ENCODE measurements at regions not wholly inside any gene's neighbourhood (a gene's known extent, or its start where the extent isn't known, plus 50 kb on each side); places are given as distances from the start of the nearest gene placed in this dataset.

GRCh38 chr10:118867768-118868167 lies 113.0 kb upstream of the CACUL1 start:
- dilution Hi-C loops (cut with MboI; ENCODE audit: extremely low pct_ligation_motif_present, low sequenced_read_pairs) = no loop called here
- H3K36me3 ChIP-seq (ENCODE audit: control insufficient read depth in 2 of 2, extremely low read depth in 1 of 2, insufficient read depth in 2 of 2, low read length in 2 of 2) = no peaks in the 10 kb centered on the region
- H3K79me2 ChIP-seq (ENCODE audit: control insufficient read depth, insufficient read depth, low read length) = no peaks in the 10 kb centered on the region
- H3K4me2 ChIP-seq (ENCODE audit: control insufficient read depth, extremely low read depth, insufficient read depth, low read depth, low read length) = no peak overlapping the region
- FAIRE-seq (no peak), DNase-seq (ENCODE audit: low read depth, low spot score) (no peak)
- no peaks in the 10 kb centered on the region for H3K9me3 ChIP-seq (ENCODE audit: control insufficient read depth, low read depth, low read length)
- H3K27ac ChIP-seq (ENCODE audit: control insufficient read depth, insufficient read depth, low read length) = no peak overlapping the region
- no peak overlapping the region for H3K9ac ChIP-seq (ENCODE audit: control insufficient read depth, extremely low read depth, insufficient read depth, low read length)
- no peak for TF ChIP-seq CTCF (optimal IDR thresholded peaks at IDR 0.05 in 1 of 3, IDR thresholded peaks at IDR 0.05 in 1 of 3, conservative IDR thresholded peaks at IDR 0.05 in 1 of 3; ENCODE audit: extremely low read depth in 1 of 3, insufficient read depth in 2 of 3, low read length in 3 of 3)
- no peaks in the 10 kb centered on the region for H4K20me1 ChIP-seq (ENCODE audit: control insufficient read depth, extremely low read depth, insufficient read depth, low read length)
- H3K4me3 ChIP-seq (ENCODE audit: control insufficient read depth in 2 of 3, extremely low read depth in 1 of 3, insufficient read depth in 2 of 3, low read depth in 1 of 3, low read length in 3 of 3) = no peak overlapping the region
- H3K4me1 ChIP-seq (ENCODE audit: control insufficient read depth, extremely low read depth, insufficient read depth, low read length) = peaks cover 18% of the 10 kb centered on the region
- no peaks in the 10 kb centered on the region for H3K27me3 ChIP-seq (ENCODE audit: control insufficient read depth, extremely low read depth, insufficient read depth, low read length)
- no peaks in the 10 kb centered on the region for H3K9me1 ChIP-seq (ENCODE audit: control insufficient read depth, extremely low read depth, insufficient read depth, low read length)
- no peak overlapping the region for H2AFZ ChIP-seq (ENCODE audit: control insufficient read depth, low read length)

GRCh38 chr10:118868589-118868988 lies 113.8 kb upstream of the CACUL1 start:
- no peak for TF ChIP-seq CTCF (optimal IDR thresholded peaks at IDR 0.05 in 1 of 3, IDR thresholded peaks at IDR 0.05 in 1 of 3, conservative IDR thresholded peaks at IDR 0.05 in 1 of 3; ENCODE audit: extremely low read depth in 1 of 3, insufficient read depth in 2 of 3, low read length in 3 of 3)
- TF ChIP-seq EZH2 (IDR thresholded peaks at IDR 0.05; ENCODE audit: low read length) = no peak
- Histone ChIP-seq H3K4me2 (ENCODE audit: control insufficient read depth, extremely low read depth, insufficient read depth, low read depth, low read length) (no peak overlapping the region), H3K4me1 (ENCODE audit: control insufficient read depth, extremely low read depth, insufficient read depth, low read length) (peaks cover 24% of the 10 kb centered on the region), H4K20me1 (ENCODE audit: control insufficient read depth, extremely low read depth, insufficient read depth, low read length) (no peaks in the 10 kb centered on the region), H3K9ac (ENCODE audit: control insufficient read depth, extremely low read depth, insufficient read depth, low read length) (no peak overlapping the region), H3K27me3 (ENCODE audit: control insufficient read depth, extremely low read depth, insufficient read depth, low read length) (no peaks in the 10 kb centered on the region), H3K9me3 (ENCODE audit: control insufficient read depth, low read depth, low read length) (no peaks in the 10 kb centered on the region), H3K79me2 (ENCODE audit: control insufficient read depth, insufficient read depth, low read length) (no peaks in the 10 kb centered on the region), H3K9me1 (ENCODE audit: control insufficient read depth, extremely low read depth, insufficient read depth, low read length) (no peaks in the 10 kb centered on the region), H3K4me3 (ENCODE audit: control insufficient read depth in 2 of 3, extremely low read depth in 1 of 3, insufficient read depth in 2 of 3, low read depth in 1 of 3, low read length in 3 of 3) (no peak overlapping the region), H3K36me3 (ENCODE audit: control insufficient read depth in 2 of 2, extremely low read depth in 1 of 2, insufficient read depth in 2 of 2, low read length in 2 of 2) (no peaks in the 10 kb centered on the region), H2AFZ (ENCODE audit: control insufficient read depth, low read length) (no peak overlapping the region), H3K27ac (ENCODE audit: control insufficient read depth, insufficient read depth, low read length) (no peak overlapping the region)
- FAIRE-seq (no peak), DNase-seq (ENCODE audit: low read depth, low spot score) (no peak)
- dilution Hi-C loops (cut with MboI; ENCODE audit: extremely low pct_ligation_motif_present, low sequenced_read_pairs) = no loop called here

Measured in keratinocyte (primary cell).